ENCODE measurements at regions not wholly inside any gene's neighbourhood (a gene's known extent, or its start where the extent isn't known, plus 50 kb on each side); places are given as distances from the start of the nearest gene placed in this dataset.
"Not testable (repeated sequence)": the region's sequence is repeated elsewhere in the genome, so short reads cannot be mapped to it uniquely, and the experiment has no call there.

- in situ Hi-C loops (cut with HindIII; ENCODE audit: low sequenced_read_pairs) = not testable (repeated sequence)
Measured at GRCh38 chr11:116667318-116667717, 105.5 kb downstream of the BUD13 start.

DNA sequence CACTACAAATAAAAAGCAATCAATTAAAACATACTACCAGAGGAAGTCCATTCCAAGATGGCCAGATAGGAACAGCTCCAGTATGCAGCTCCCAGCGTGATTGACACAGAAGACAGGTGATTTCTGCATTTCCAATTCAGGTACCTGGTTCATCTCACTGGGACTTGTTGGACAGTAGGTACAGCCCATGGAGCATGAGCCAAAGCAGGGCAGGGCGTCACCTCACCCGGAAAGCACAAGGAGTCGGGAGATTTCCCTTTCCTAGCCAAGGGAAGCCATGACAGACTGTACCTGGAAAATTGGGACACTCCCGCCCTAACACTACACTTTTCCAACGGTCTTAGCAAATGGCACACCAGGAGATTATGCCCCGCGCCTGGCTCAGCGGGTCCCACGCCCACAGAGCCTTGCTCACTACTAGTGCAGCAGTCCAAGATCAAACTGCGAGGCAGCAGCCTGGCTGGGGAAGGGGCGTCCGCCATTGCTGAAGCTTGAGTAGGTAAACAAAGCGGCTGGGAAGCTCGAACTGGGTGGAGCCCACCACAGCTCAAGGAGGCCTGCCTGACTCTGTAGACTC lies 106.0 kb downstream of the BUD13 start:
- in situ Hi-C loops (cut with HindIII; ENCODE audit: low sequenced_read_pairs) = not testable (repeated sequence)

- in situ Hi-C loops (cut with HindIII; ENCODE audit: low sequenced_read_pairs) = no loop called here
Measured at GRCh38 chr11:116665523-116665922, 107.3 kb downstream of the BUD13 start.

- in situ Hi-C loops (cut with HindIII; ENCODE audit: low sequenced_read_pairs) = no loop called here
Measured at GRCh38 chr11:116661056-116661455, 111.7 kb downstream of the BUD13 start.

DNA sequence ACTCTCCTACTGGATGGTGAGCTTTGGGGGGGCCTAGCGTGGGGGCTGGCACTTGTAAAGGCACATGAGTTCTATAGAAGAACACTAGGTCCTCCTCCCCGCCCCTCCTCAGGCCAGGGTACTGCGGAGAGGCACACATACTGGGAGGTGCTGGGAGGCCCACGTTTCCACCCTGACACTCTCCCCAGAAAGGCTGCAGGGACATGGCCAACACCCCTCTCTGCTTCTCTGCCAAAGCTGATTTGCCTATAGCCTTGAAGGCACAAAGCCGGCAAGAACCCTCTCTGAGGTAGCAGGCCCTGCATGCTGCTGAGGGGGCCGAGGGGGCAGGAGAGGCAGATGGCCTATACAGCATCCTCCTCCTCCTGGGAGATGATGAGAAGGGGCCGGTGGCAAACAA lies 112.8 kb downstream of the BUD13 start:
- in situ Hi-C loops (cut with HindIII; ENCODE audit: low sequenced_read_pairs) = no loop called here

GRCh38 chr11:116658876-116659535 lies 113.8 kb downstream of the BUD13 start:
- in situ Hi-C loops (cut with HindIII; ENCODE audit: low sequenced_read_pairs) = no loop called here

DNA sequence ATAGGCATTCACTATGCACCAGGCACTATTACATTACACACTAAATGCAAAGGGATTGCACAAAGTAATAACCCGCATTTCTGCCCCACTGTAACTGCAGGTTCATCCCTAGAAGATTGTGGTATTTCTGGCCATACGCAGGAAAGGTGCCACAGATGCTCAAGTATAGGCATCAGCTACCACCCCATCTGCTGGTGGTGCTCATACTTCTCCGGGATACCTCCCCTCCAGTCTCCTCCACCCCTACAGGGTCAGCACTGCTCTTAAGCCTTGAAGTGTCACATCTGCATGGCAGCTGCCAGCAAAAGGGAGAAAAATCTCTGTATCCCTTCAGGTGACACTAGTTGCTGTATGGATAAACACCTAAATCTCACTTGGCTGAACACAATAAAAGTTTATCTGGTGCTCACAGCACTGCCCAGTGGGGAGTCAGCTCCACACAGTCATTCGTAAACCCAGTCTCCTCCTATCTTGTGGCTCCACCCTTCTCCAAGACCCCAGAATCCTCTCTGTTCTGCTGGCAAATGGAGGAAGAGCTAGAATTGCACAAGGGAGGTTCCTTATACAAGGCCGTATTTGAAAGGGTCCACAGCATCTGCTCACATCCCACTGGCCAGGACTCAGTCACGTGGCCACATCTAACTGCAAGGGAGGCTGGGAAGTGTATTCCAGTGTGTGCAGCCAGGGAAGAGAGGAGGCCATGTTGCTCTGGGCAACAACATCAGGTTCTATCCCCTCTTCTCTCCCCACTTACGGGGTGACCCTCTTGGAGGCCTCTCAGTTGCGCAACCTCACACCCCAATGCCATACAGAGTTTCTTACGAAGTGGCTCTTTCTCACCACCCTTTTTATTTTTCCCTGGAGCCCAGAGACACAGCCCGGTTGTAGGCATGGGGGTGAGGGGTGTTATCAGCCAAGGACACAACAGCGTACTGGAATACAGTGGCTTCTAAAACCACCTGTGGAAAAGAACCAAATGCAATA lies 114.7 kb downstream of the BUD13 start:
- in situ Hi-C loops (cut with HindIII; ENCODE audit: low sequenced_read_pairs) = no loop called here

GRCh38 chr11:116656011-116656410 lies 116.8 kb downstream of the BUD13 start:
- in situ Hi-C loops (cut with HindIII; ENCODE audit: low sequenced_read_pairs) = no loop called here

DNA sequence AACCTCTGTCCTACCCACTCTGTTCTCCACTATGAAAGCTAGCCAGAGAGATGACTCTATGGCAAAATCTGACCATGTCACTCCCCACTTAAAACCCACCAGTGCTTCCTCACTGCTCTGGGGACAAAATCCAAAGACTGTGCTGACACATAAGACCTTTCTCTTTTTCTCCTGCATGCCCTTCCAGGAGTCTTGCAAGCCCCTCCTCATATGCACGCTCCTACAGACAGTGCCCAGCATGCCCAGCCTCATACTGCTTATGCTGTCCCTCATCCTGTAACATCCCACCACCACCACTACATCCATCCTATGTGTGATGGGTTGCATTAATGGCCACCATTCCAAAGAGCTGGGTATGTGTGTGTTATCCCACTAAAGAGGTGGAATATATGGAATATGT lies 118.3 kb downstream of the BUD13 start:
- in situ Hi-C loops (cut with HindIII; ENCODE audit: low sequenced_read_pairs) = no loop called here

- in situ Hi-C loops (cut with HindIII; ENCODE audit: low sequenced_read_pairs) = no loop called here
Measured at GRCh38 chr11:116653206-116653605, 119.6 kb downstream of the BUD13 start.

DNA sequence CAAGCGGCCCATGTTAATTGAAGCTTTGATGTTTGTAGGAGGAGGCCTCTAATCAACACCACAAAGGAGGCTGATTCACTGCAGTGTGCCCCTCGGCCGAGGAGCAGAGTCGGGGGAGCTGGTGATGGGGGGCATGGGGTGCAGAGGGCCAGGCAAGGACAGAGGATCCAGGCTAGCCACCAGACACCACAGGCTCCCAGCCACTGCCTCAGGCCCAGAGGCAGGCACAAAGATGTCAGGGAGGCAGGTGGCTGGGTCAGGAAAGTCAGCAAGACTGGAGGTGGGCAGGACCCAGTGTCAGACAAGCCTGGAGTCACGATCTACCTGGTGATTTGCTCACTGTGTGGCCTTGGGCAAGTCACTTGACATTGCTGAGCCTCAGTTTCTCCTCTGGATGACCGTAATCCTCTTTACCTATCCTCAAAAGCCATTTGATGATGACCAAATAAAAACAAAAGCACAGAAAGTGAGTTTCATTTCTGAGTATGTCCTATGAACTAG lies 121.0 kb downstream of the BUD13 start:
- in situ Hi-C loops (cut with HindIII; ENCODE audit: low sequenced_read_pairs) = no loop called here

GRCh38 chr11:116651098-116651736 lies 121.6 kb downstream of the BUD13 start:
- in situ Hi-C loops (cut with HindIII; ENCODE audit: low sequenced_read_pairs) = no loop called here

DNA sequence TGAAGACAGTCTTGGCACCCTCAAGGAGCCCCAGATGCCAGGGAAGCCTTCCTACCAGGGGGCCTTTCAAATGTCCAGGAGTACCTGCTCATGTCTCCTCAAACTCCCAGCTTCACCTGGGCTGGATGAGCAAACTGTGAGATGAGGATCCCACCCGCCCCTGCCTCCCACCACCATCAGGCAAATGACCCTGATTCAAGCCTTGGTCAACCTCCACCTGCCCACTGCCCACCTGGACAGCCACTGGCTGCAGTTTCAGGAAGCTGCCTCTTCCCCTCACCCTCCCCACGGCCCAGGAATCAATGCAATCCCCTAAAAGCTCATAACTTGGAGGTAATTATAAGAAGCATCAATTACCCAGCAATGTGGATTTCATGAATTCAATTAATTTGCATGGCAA lies 122.7 kb downstream of the BUD13 start:
- in situ Hi-C loops (cut with HindIII; ENCODE audit: low sequenced_read_pairs) = no loop called here

DNA sequence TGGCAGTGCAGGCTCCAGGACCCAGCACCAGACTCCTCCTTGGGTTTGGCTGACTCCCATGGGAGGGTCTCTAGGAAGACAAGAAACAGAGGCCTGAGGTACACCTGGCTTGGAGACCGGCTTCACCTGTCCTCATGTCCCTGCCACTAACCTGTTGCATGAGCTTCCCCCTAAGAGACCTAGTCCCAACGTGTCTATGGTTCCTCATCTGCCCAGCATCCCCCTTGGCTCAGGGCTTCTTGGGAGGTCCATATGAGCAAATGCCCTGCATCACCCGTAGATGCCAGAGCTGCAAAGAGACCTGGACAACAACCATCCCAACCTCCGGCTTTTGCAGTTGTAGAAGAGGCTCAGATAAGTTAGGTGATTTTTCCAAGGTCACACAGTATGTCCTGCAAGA lies 123.5 kb downstream of the BUD13 start:
- in situ Hi-C loops (cut with HindIII; ENCODE audit: low sequenced_read_pairs) = no loop called here

- in situ Hi-C loops (cut with HindIII; ENCODE audit: low sequenced_read_pairs) = no loop called here
Measured at GRCh38 chr11:116648247-116649174, 124.3 kb downstream of the BUD13 start.

GRCh38 chr11:116647305-116648080 lies 125.3 kb downstream of the BUD13 start:
- in situ Hi-C loops (cut with HindIII; ENCODE audit: low sequenced_read_pairs) = no loop called here

DNA sequence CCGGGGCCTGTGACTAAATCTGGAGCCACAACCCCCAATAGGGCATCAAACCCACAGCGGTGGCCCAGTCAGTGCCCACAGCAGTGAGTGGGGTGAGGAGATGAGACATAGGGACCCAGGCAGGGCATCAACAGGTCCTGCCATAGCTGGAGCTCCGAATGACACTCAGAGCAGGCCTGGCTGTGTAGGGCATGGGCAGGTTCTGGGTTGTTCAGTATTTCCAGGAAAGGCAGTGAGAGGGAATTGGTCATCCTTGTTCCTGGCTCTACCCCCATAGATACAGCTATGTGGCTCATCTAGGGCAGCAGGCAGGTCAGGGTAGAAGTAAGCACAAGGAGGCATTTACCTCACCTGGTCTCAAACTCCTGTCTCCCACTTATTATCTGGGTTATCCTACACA lies 126.6 kb downstream of the BUD13 start:
- in situ Hi-C loops (cut with HindIII; ENCODE audit: low sequenced_read_pairs) = no loop called here

DNA sequence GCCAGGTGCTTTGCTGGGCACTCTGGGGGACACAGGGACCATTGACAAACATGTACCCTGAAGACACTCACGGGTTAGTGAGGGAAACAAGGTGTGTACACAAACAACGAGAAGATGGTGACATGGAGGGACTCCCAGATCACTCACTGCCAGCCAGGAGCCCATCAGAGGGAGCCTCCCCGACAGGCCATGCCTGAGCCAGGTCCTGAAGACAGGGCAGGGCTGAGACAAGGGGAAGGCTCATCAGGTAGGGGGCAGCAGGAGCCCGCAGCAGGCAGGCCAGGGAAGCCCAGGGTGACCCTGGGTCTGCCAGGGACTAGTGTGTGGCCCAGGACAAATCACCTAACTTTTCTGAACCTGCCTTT lies 127.9 kb downstream of the BUD13 start:
- in situ Hi-C loops (cut with HindIII; ENCODE audit: low sequenced_read_pairs) = loop anchor here (5.0 kb wide), 1 partner anchor 108 kb away; no protein-coding TSS in a partner anchor

Measured in endothelial cell of hepatic sinusoid (primary cell).